ENCODE measurements at regions not wholly inside any gene's neighbourhood (a gene's known extent, or its start where the extent isn't known, plus 50 kb on each side); places are given as distances from the start of the nearest gene placed in this dataset.

- H3K4me3 ChIP-seq (ENCODE audit: low read depth, low read length), result no peak overlapping the region
- TF ChIP-seq, protein P1, sequence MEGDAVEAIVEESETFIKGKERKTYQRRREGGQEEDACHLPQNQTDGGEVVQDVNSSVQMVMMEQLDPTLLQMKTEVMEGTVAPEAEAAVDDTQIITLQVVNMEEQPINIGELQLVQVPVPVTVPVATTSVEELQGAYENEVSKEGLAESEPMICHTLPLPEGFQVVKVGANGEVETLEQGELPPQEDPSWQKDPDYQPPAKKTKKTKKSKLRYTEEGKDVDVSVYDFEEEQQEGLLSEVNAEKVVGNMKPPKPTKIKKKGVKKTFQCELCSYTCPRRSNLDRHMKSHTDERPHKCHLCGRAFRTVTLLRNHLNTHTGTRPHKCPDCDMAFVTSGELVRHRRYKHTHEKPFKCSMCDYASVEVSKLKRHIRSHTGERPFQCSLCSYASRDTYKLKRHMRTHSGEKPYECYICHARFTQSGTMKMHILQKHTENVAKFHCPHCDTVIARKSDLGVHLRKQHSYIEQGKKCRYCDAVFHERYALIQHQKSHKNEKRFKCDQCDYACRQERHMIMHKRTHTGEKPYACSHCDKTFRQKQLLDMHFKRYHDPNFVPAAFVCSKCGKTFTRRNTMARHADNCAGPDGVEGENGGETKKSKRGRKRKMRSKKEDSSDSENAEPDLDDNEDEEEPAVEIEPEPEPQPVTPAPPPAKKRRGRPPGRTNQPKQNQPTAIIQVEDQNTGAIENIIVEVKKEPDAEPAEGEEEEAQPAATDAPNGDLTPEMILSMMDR (IDR thresholded peaks at IDR 0.05; ENCODE audit: borderline replicate concordance, insufficient read depth, low read depth, low read length), result no peak
Observed at GRCh38 chr4:126267689-126268088, 952.9 kb downstream of the FAT4 start.

- H3K4me3 ChIP-seq (ENCODE audit: low read depth, low read length), result no peak overlapping the region
- TF ChIP-seq, protein P1 (IDR thresholded peaks at IDR 0.05; ENCODE audit: borderline replicate concordance, insufficient read depth, low read depth, low read length), result no peak
Observed at GRCh38 chr4:126268106-126268505, 953.4 kb downstream of the FAT4 start.

GRCh38 chr4:126269106-126269505 is 954.4 kb downstream of the FAT4 start:
- H3K4me3 ChIP-seq (ENCODE audit: low read depth, low read length), result no peak overlapping the region
- TF ChIP-seq, protein P1 (IDR thresholded peaks at IDR 0.05; ENCODE audit: borderline replicate concordance, insufficient read depth, low read depth, low read length), result no peak

- TF ChIP-seq, protein P1 (IDR thresholded peaks at IDR 0.05; ENCODE audit: borderline replicate concordance, insufficient read depth, low read depth, low read length), result no peak
- no peak overlapping the region for H3K4me3 ChIP-seq (ENCODE audit: low read depth, low read length)
Observed at GRCh38 chr4:126271292-126271691, 956.5 kb downstream of the FAT4 start.

GRCh38 chr4:126273746-126274145 is 959.0 kb downstream of the FAT4 start:
- H3K4me3 ChIP-seq (ENCODE audit: low read depth, low read length), result no peak overlapping the region
- TF ChIP-seq, protein P1 (IDR thresholded peaks at IDR 0.05; ENCODE audit: borderline replicate concordance, insufficient read depth, low read depth, low read length), result no peak

GRCh38 chr4:126291886-126292285 is 977.1 kb downstream of the FAT4 start:
- TF ChIP-seq, protein P1 (IDR thresholded peaks at IDR 0.05; ENCODE audit: borderline replicate concordance, insufficient read depth, low read depth, low read length), result no peak
- H3K4me3 ChIP-seq (ENCODE audit: low read depth, low read length), result no peak overlapping the region

DNA sequence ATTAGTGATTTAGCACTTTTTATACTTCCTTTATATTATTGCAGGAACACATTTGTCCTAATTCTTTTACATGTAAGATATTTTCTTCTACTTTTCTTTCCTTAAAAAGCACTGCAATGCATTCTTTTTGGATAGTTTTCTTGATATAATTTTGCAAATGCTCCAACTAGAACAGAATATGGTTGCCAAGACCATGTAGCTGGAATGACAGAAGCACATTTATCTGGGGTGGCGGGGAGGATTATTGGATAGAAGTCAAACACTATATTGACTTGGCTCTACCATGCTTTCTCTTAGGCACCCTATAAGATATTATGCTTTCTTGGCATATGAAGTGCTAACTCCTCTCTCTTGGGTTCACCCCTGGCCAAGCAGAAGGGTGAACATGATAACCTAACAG is 983.5 kb downstream of the FAT4 start:
- TF ChIP-seq, protein P1 (IDR thresholded peaks at IDR 0.05; ENCODE audit: borderline replicate concordance, insufficient read depth, low read depth, low read length), result no peak
- H3K4me3 ChIP-seq (ENCODE audit: low read depth, low read length), result no peak overlapping the region

All from GM12875 (cell line).